Activated CD8-positive, alpha-beta memory T cell treated with anti-CD3 and anti-CD28 coated beads for 1 hour (primary cell): ENCODE measurements at regions not wholly inside any gene's neighbourhood (a gene's known extent, or its start where the extent isn't known, plus 50 kb on each side); places are given as distances from the start of the nearest gene placed in this dataset.

Experiments used
- DNase-seq, 2 donors: peaks; one replicate each; pipeline ENCODE4 v3.0.0-alpha.2; 2020; ENCODE audit warnings: low read depth in 1 of 2; ENCODE audit errors: extremely low read depth in 1 of 2

DNA sequence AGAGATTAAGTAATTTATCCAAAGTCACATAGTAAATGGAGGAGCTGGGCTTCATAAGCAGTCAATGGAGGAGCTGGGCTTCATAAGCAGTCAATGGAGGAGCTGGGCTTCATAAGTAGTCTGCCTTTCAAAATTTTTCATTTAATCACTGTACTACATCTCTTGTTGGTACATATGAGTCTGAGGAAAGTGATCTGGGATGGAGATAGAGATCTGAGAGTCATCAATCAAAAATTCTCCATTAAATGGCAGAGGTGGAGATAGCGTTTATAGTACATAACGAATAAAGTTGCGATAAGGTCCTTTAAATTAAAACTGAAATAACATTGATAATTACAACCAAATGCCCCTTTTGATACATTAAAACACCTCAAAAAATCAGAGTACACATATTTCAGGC, 189.3 kb downstream of the KLF5 start:
- DNase-seq: no peak

DNA sequence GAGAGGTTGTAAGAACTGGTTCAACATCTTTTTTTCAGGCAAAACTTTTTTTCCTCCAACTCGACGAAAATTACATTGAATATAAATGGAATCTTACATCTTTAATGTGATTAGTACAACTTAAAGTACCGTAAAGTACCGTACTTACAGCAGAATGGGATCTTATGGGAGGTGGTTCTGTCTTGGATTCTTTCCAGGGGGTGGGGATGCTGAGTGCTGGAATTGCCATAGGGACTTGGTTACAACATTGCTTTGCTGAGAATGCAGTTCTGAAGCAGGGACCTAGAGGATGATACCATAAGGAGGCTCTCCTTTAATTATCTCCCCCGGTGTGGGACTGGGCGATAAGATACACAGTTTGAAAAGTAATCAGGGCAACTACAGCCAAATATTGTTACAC, 186.4 kb downstream of the KLF5 start:
- DNase-seq: no peak

- no peak for DNase-seq
These were observed 185.7 kb downstream of the KLF5 start for GRCh38 chr13:73244467-73244866.

DNA sequence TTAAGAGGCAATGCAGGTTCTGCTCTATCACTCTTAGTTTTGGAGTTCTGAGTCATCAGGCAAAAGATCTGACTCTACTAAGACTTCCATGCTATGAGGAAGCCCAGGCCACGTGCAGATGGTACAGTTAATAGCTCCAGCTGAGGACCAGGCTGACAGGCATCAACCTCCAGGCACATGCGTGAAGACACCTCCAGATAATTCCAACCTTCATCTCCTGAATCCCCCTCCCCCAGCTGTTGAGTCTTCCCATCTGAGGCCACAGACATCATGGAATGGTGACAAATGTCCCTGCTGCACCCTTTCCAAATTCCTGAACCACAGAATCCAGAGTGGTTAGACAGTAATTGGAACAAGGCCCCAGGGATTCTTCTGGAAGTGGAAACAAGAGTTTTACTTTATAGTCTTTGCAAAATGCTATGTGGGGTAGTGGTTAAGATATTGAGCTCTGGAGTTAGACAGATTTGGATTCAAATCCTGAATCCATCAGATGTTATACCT, 183.8 kb downstream of the KLF5 start:
- DNase-seq: no peak

DNA sequence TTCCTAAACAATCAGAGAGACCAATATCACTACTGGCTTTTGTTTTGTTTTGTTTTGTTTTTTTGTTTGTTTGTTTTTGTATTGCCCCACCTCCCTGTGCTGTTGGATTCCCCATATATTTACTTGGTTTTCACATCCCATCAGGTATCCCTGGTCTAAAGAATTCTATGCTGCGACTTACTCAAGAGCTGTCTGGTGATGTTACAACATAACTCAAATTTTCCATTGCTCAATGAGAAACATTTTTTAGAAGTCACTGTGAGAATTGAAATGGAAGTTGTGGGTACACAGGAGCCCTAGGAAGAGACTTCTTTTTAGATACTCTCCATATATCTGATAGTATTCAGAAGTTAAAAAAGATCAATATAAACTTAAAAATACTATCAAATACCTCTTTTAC, 181.4 kb downstream of the KLF5 start:
- DNase-seq: no peak

DNA sequence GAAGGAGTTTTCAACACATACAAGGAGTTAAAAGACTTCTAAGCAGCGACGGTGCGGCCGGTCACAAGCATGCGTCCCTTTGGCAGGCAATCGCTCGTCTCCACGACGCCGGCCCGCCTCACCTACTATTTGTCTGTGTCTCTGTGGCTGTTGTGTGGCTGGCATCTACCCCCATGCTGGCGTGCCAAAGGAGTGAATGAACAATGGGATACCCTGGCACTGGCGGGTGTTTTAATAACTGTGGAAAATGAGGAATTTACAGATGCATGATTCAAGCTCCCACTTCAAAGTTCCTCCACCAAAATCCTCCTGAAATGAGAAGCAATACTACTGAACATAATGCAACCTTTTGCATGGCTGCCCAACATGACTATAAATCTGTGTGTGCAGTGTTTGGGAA, 176.6 kb downstream of the KLF5 start:
- no peak for DNase-seq

DNA sequence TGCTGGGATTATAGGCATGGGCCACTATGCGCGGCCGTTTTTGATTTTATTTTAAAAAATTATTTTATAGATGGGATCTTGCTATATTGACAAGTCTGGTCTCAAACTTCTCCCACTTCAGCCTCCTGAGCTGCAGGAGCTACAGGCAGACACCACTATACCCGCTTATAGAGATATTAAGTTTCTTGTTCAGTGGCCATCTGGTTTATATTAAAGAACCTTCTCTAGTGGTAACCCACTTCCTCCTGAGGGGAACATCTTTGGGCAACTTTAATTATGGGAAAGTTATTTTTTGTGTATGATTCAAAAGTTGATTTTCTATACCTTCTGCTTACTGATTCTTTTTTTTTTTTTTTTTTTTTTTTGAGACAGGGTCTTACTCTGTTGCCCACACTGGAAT, 172.7 kb downstream of the KLF5 start:
- no peak for DNase-seq

- DNase-seq: no peak
These were observed 171.9 kb downstream of the KLF5 start for GRCh38 chr13:73230716-73231115.

DNA sequence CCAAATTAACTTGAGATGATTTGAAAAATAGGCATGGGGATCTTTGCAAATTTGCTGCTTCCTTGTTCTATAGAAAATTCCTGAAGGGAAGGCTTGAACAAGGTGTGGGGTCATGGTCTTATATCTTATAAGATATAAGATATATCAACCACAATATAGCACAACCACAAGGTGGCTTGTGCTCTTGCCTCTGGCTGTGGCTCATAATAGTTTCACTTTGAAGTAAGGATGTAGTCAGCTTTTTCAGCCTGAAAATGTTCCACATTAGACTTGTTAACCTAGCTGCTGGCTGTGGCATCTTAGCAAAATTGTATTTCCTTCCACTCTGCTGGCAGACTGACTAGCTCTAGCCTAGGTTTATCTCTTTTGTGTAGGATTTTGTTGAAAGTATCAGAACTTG, 169.7 kb downstream of the KLF5 start:
- DNase-seq: no peak

DNA sequence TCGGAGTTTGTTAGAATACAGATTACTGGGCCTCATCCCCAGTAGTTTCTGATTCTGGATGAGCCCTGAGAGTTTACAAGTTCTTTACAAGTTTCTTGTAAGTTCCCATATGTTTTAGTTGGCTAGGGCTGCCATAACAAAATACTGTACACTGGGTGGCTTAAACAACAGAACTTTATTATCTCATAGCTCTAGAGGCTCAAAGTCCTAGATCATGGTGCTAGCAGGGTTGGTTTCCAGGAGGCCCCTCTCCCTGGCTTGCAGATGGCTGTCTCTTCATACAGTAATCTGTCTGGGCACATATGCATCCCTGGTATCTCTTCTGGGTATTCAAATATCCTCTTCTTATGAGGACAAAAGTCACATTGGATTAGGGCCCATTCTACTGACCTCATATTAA, 167.2 kb downstream of the KLF5 start:
- DNase-seq: no peak

DNA sequence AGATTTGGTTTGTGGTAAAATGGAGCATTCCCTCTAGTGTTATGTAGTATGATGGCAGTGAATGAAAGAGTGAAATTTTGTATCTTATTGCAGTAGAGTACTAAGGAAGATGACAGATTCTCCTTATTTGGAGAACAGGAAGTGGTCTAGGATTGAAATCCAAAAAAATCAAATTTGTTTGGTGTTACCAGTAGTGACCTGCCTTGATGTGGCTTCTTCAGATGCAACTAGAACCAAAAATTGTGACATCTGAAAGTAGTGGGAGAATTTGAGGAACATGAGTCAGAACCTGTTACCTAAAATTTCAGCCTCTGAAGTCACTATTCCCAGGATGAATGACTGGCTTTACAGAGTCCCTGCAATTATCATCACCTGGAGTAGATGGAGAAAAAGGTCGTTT, 165.9 kb downstream of the KLF5 start:
- DNase-seq: no peak

GRCh38 chr13:73223372-73223781, 164.6 kb downstream of the KLF5 start:
- no peak for DNase-seq

- DNase-seq: no peak
These were observed 164.0 kb downstream of the KLF5 start for GRCh38 chr13:73222627-73223305.

DNA sequence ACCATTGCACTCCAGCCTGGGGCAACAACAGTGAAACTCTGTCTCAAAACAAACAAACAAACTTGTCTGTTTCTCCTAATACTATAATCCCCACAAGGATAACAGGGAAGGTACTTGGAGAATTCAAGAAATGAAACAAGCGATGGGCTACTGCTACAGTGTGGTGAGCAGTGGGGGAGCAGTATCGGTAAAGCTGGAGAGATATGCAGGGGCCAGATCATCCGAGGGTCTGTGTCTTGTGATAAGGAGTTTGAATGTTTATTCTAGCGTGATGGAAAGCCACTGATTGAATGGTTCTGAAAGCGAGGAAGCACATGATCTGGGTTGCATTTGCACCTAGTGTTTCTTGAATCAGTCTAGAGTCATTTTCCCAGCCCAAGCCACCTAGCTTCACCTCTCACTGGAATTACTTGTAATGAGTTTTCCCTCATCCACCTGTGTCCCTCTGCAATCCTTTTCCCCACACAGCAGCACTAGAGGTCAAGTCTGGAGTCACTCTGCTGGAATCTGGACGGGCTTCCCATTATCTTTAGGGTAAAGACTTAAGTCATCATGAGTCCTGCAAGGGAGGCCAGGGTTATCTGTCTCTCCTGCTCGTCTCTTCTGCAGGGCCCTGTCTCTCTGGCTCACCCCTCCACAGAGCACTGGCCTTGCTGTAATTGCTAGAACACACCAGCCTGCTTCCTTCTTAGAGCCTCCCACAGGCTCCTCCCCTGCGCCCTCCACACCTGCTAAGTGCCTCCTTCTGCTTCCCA, 162.3 kb downstream of the KLF5 start:
- DNase-seq: no peak

DNA sequence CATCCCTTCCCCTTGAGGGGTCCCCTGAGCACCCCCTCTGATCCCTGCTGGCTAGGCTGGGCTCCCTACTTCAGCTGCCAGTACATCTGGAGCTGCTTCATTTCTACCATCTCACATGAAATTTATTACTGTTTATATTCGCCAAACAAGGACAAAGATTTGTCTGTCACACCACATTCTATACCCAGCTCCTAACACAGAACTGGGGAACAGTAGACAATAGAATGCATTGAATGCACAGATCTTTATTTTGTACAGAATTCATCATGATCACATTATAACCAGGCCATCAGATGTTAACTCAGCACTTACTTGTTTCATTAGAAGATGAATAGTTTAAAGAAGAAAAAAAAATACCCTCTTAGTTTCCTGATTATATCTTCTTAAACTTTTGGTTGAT, 159.4 kb downstream of the KLF5 start:
- no peak for DNase-seq

DNA sequence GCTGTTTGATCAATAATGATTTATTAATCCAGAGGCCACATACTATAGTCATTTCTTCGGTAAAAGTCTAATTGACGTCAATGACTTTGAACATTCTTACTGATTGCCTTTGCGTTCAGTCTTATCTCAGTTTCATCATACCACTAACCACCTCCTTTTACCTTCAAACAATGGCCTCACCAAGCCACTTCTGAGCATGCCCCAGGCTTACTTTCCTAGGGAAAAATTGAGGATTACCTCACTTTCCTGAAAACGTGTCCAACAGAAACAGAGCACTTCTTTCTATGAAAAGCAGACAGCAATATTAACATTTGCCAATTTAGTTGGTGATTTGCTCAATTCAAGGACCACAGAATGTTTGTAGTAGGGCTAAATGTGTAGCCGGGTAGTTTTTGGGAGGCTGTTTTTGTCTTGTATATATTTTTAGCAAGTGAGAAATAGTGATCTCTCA, 157.6 kb downstream of the KLF5 start:
- no peak for DNase-seq

DNA sequence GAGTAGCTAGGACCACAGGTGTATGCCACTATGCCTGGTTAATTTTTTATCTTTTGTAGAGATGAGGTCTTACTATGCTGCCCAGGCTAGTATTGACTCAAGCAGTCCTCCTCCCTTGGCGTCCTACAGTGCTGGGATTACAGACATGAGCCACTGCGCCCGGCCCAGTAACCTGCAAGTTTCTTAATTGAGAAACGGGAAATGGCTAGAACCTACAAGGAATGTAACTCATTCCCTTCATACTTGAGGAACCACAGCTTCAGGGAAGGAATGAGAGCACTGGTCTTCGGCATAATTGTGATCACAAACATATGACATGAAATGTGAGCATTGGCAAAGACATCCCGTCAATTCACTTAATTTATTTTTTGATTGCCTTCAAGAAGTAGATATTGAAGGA, 157.0 kb downstream of the KLF5 start:
- no peak for DNase-seq

DNA sequence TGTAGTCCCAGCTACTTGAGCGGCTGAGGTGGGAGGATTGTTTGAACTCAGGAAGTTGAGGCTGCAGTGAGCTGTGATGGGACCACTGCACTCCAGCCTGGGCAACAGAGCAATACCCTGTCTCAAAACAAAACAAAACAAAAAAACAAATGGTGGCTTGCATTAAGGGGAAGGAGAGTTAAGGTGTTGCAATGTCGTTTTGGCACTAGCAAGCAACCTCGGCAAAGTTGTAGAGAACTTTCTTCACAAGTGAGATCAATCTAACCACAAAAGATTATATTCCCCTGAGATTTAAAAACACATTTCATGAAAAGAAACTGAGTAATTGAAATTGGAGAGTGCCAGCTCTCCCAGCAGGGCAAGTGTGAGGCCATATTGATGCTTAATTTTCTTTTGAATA, 153.7 kb downstream of the KLF5 start:
- no peak for DNase-seq

GRCh38 chr13:73210218-73210883, 151.5 kb downstream of the KLF5 start:
- DNase-seq: no peak

GRCh38 chr13:73204952-73205351, 146.1 kb downstream of the KLF5 start:
- no peak for DNase-seq

- no peak for DNase-seq
These were observed 142.8 kb downstream of the KLF5 start for GRCh38 chr13:73201626-73202025.

DNA sequence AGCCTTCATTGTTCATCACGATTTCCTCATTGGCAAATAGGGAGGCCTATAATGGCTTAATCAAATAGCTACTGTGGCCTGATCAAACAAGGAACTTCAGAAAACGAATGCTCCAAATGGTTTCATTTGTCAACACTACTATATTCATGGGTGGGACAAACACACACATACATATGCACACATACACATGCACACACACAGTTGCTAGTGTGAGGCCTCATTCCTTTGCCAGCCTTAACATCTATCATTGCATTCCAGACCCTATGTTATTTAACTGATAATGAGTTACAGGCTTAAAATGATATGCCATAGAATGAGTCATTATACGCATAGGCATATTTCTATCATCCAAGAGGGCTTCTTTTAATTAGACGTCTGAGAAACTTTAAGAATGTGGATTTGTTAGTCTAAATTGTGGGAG, 140.2 kb downstream of the KLF5 start:
- no peak for DNase-seq
